ENCODE measurements at regions not wholly inside any gene's neighbourhood (a gene's known extent, or its start where the extent isn't known, plus 50 kb on each side); places are given as distances from the start of the nearest gene placed in this dataset.

- TF ChIP-seq CTCF (IDR thresholded peaks at IDR 0.05; ENCODE audit: low read length) = no peak
- TF ChIP-seq EZH2 (optimal IDR thresholded peaks at IDR 0.05; ENCODE audit: low read depth, low read length) = no peak
Observed at GRCh38 chr6:14436592-14437132, 319.1 kb downstream of the CD83 start.

Measured in MM.1S (cell line).